ENCODE measurements at regions not wholly inside any gene's neighbourhood (a gene's known extent, or its start where the extent isn't known, plus 50 kb on each side); places are given as distances from the start of the nearest gene placed in this dataset.
"Not testable (repeated sequence)": the region's sequence is repeated elsewhere in the genome, so short reads cannot be mapped to it uniquely, and the experiment has no call there.

- no peak overlapping the region for H3K27ac Mint-ChIP-seq
- Histone ChIP-seq H3K27ac (no peak overlapping the region), H3K79me2 (ENCODE audit: low read depth) (no peaks in the 10 kb centered on the region), H3K4me2 (no peak overlapping the region), H3K27me3 (no peaks in the 10 kb centered on the region), H3K9me3 (ENCODE audit: low read depth) (no peaks in the 10 kb centered on the region), H2AFZ (replicated peaks) (no peak overlapping the region), H3K4me1 (no peaks in the 10 kb centered on the region), H3K4me3 (no peak overlapping the region), H3K36me3 (no peaks in the 10 kb centered on the region), H3K9ac (no peak overlapping the region), H4K20me1 (ENCODE audit: low read depth) (no peaks in the 10 kb centered on the region), H3F3A (ENCODE audit: low read depth) (no peaks in the 10 kb centered on the region)
- TF ChIP-seq, protein P1, sequence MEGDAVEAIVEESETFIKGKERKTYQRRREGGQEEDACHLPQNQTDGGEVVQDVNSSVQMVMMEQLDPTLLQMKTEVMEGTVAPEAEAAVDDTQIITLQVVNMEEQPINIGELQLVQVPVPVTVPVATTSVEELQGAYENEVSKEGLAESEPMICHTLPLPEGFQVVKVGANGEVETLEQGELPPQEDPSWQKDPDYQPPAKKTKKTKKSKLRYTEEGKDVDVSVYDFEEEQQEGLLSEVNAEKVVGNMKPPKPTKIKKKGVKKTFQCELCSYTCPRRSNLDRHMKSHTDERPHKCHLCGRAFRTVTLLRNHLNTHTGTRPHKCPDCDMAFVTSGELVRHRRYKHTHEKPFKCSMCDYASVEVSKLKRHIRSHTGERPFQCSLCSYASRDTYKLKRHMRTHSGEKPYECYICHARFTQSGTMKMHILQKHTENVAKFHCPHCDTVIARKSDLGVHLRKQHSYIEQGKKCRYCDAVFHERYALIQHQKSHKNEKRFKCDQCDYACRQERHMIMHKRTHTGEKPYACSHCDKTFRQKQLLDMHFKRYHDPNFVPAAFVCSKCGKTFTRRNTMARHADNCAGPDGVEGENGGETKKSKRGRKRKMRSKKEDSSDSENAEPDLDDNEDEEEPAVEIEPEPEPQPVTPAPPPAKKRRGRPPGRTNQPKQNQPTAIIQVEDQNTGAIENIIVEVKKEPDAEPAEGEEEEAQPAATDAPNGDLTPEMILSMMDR (IDR thresholded peaks at IDR 0.05) = no peak
- TF ChIP-seq EZH2phosphoT487 (IDR thresholded peaks at IDR 0.05) (no peak), EZH2 (IDR thresholded peaks at IDR 0.05) (no peak)
- no peaks in the 10 kb centered on the region for H3K36me3 Mint-ChIP-seq
- DNase-seq (ENCODE audit: low spot score) = peak; percentile 24
- H3K4me3 Mint-ChIP-seq = no peak overlapping the region
- no peaks in the 10 kb centered on the region for H3K27me3 Mint-ChIP-seq (ENCODE audit: insufficient read depth, low read depth)
- H3K9me3 Mint-ChIP-seq = no peaks in the 10 kb centered on the region
- H3K4me1 Mint-ChIP-seq = no peaks in the 10 kb centered on the region
These were observed 62.0 kb upstream of the USP25 start for GRCh38 chr21:15667819-15668218.

DNA sequence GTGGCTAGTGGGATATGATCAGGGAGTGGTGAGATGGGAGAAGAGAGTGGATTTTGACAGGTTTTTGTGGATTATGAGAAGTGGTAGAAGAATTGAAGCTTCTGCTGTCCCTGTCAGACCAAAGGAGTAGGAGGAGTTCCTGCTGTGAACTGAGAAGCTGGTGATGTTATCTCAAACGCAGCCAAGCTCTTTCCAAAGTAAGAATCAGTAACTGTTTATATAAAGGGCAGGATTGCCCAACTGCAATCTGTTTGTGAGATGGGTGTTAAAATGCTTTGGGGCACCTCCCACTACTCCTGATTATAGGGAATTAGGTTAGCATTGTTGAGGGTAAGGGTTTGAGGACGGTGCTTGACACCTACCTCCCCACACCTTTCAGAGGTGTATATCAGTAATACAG, 60.5 kb upstream of the USP25 start:
- H3K79me2 ChIP-seq (ENCODE audit: low read depth) = no peaks in the 10 kb centered on the region
- no peaks in the 10 kb centered on the region for H3F3A ChIP-seq (ENCODE audit: low read depth)
- H3K4me3 Mint-ChIP-seq = no peak overlapping the region
- H3K27ac Mint-ChIP-seq = no peak overlapping the region
- H2AFZ ChIP-seq (replicated peaks) = no peak overlapping the region
- H3K27me3 Mint-ChIP-seq (ENCODE audit: insufficient read depth, low read depth) = no peaks in the 10 kb centered on the region
- no peak overlapping the region for H3K27ac ChIP-seq
- no peak for TF ChIP-seq EZH2 (IDR thresholded peaks at IDR 0.05)
- TF ChIP-seq, protein P1 (IDR thresholded peaks at IDR 0.05) = no peak
- TF ChIP-seq EZH2phosphoT487 (IDR thresholded peaks at IDR 0.05) = no peak
- DNase-seq (ENCODE audit: low spot score) = no peak
- no peak overlapping the region for H3K9ac ChIP-seq
- H3K9me3 ChIP-seq (ENCODE audit: low read depth) = no peaks in the 10 kb centered on the region
- no peaks in the 10 kb centered on the region for H3K9me3 Mint-ChIP-seq
- H3K36me3 ChIP-seq = no peaks in the 10 kb centered on the region
- no peaks in the 10 kb centered on the region for H3K36me3 Mint-ChIP-seq
- H3K27me3 ChIP-seq = no peaks in the 10 kb centered on the region
- H3K4me3 ChIP-seq = no peak overlapping the region
- no peaks in the 10 kb centered on the region for H3K4me1 Mint-ChIP-seq
- no peaks in the 10 kb centered on the region for H3K4me1 ChIP-seq
- no peak overlapping the region for H3K4me2 ChIP-seq
- no peaks in the 10 kb centered on the region for H4K20me1 ChIP-seq (ENCODE audit: low read depth)

DNA sequence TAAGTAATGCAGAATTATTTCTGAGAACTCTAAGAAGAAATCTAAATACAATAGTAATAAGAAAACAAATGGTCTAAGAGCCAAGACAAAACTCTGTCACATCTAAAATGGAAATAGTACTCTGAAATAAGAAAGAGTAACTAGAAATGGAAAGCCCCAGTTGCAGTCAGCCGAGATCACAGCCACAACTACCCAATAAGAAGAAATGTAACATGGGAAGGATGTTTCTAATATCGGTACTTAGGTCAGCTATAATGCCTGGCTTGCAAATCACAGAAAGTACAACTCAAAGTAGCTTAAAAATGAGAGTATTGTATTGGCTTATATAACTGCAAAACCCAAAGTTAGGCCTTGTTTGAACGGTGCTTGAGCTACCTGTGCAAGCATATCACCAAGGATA, 58.6 kb upstream of the USP25 start:
- H3K36me3 Mint-ChIP-seq = no peaks in the 10 kb centered on the region

GRCh38 chr21:15672578-15672977, 57.2 kb upstream of the USP25 start:
- not testable (repeated sequence) for H3K36me3 Mint-ChIP-seq; H3K4me1 Mint-ChIP-seq; H3K27ac Mint-ChIP-seq; H3K9ac ChIP-seq; DNase-seq (ENCODE audit: low spot score); H2AFZ ChIP-seq (replicated peaks); H3F3A ChIP-seq (ENCODE audit: low read depth); H3K27ac ChIP-seq; H3K4me3 Mint-ChIP-seq; H3K27me3 ChIP-seq; H4K20me1 ChIP-seq (ENCODE audit: low read depth); H3K4me3 ChIP-seq; H3K36me3 ChIP-seq; H3K79me2 ChIP-seq (ENCODE audit: low read depth); H3K4me2 ChIP-seq; H3K9me3 ChIP-seq (ENCODE audit: low read depth); H3K27me3 Mint-ChIP-seq (ENCODE audit: insufficient read depth, low read depth); H3K4me1 ChIP-seq; H3K9me3 Mint-ChIP-seq

More for the DNA sequence above, 58.6 kb upstream of the USP25 start:
- DNase-seq (ENCODE audit: low spot score) = no peak
- Mint-ChIP-seq H3K9me3 (no peaks in the 10 kb centered on the region), H3K4me1 (no peaks in the 10 kb centered on the region), H3K27me3 (ENCODE audit: insufficient read depth, low read depth) (no peaks in the 10 kb centered on the region), H3K4me3 (no peak overlapping the region), H3K27ac (no peak overlapping the region)
- no peak overlapping the region for H3K27ac ChIP-seq
- H4K20me1 ChIP-seq (ENCODE audit: low read depth) = no peaks in the 10 kb centered on the region
- TF ChIP-seq, protein P1 (IDR thresholded peaks at IDR 0.05) = no peak
- TF ChIP-seq EZH2 (IDR thresholded peaks at IDR 0.05) (no peak), EZH2phosphoT487 (IDR thresholded peaks at IDR 0.05) (no peak)
- no peaks in the 10 kb centered on the region for H3K79me2 ChIP-seq (ENCODE audit: low read depth)
- no peaks in the 10 kb centered on the region for H3K9me3 ChIP-seq (ENCODE audit: low read depth)
- H2AFZ ChIP-seq (replicated peaks) = no peak overlapping the region
- no peaks in the 10 kb centered on the region for H3K4me1 ChIP-seq
- no peak overlapping the region for H3K9ac ChIP-seq
- no peaks in the 10 kb centered on the region for H3F3A ChIP-seq (ENCODE audit: low read depth)
- no peak overlapping the region for H3K4me3 ChIP-seq
- H3K36me3 ChIP-seq = no peaks in the 10 kb centered on the region
- H3K27me3 ChIP-seq = no peaks in the 10 kb centered on the region
- H3K4me2 ChIP-seq = no peak overlapping the region

Measured in neural progenitor cell (in vitro differentiated cells).